ENCODE measurements at regions not wholly inside any gene's neighbourhood (a gene's known extent, or its start where the extent isn't known, plus 50 kb on each side); places are given as distances from the start of the nearest gene placed in this dataset.

- Histone ChIP-seq H3K27ac (replicated peaks) (no peak overlapping the region), H3K4me3 (replicated peaks; ENCODE audit: insufficient read depth, low read length) (no peak overlapping the region), H3K27me3 (ENCODE audit: insufficient read depth, poor library complexity, severe bottlenecking) (no peaks in the 10 kb centered on the region)
- no peak for DNase-seq (ENCODE audit: low read depth in 1 of 2, low spot score in 1 of 2)
- TF ChIP-seq REST (IDR thresholded peaks at IDR 0.05; ENCODE audit: insufficient replicate concordance, low read depth) (no peak), POLR2AphosphoS5 (IDR thresholded peaks at IDR 0.05; ENCODE audit: low read depth) (no peak), CTCF (IDR thresholded peaks at IDR 0.05; ENCODE audit: insufficient read depth, low read length) (no peak), GABPA (IDR thresholded peaks at IDR 0.05; ENCODE audit: low read depth) (no peak), SPI1 (IDR thresholded peaks at IDR 0.05; ENCODE audit: borderline replicate concordance, low read depth) (no peak)
Measured at GRCh38 chr3:102570511-102570910, 135.7 kb downstream of the ZPLD1 start.

GRCh38 chr3:102571006-102571405 is 136.2 kb downstream of the ZPLD1 start:
- no peak overlapping the region for H3K4me3 ChIP-seq (replicated peaks; ENCODE audit: insufficient read depth, low read length)
- DNase-seq (ENCODE audit: low read depth in 1 of 2, low spot score in 1 of 2): no peak
- H3K27ac ChIP-seq (replicated peaks): no peak overlapping the region
- H3K27me3 ChIP-seq (ENCODE audit: insufficient read depth, poor library complexity, severe bottlenecking): no peaks in the 10 kb centered on the region
- TF ChIP-seq REST (IDR thresholded peaks at IDR 0.05; ENCODE audit: insufficient replicate concordance, low read depth) (no peak), POLR2AphosphoS5 (IDR thresholded peaks at IDR 0.05; ENCODE audit: low read depth) (no peak), CTCF (IDR thresholded peaks at IDR 0.05; ENCODE audit: insufficient read depth, low read length) (no peak), GABPA (IDR thresholded peaks at IDR 0.05; ENCODE audit: low read depth) (no peak), SPI1 (IDR thresholded peaks at IDR 0.05; ENCODE audit: borderline replicate concordance, low read depth) (no peak)

- Histone ChIP-seq H3K4me3 (replicated peaks; ENCODE audit: insufficient read depth, low read length) (no peak overlapping the region), H3K27me3 (ENCODE audit: insufficient read depth, poor library complexity, severe bottlenecking) (no peaks in the 10 kb centered on the region), H3K27ac (replicated peaks) (no peak overlapping the region)
- DNase-seq (ENCODE audit: low read depth in 1 of 2, low spot score in 1 of 2): no peak
- no peak for TF ChIP-seq POLR2AphosphoS5 (IDR thresholded peaks at IDR 0.05; ENCODE audit: low read depth)
- no peak for TF ChIP-seq GABPA (IDR thresholded peaks at IDR 0.05; ENCODE audit: low read depth)
- no peak for TF ChIP-seq REST (IDR thresholded peaks at IDR 0.05; ENCODE audit: insufficient replicate concordance, low read depth)
- TF ChIP-seq SPI1 (IDR thresholded peaks at IDR 0.05; ENCODE audit: borderline replicate concordance, low read depth): no peak
- no peak for TF ChIP-seq CTCF (IDR thresholded peaks at IDR 0.05; ENCODE audit: insufficient read depth, low read length)
Measured at GRCh38 chr3:102571720-102572384, 137.0 kb downstream of the ZPLD1 start.

Measured in HL-60 (cell line).